Stomach (tissue), 8 donors: ENCODE measurements at regions not wholly inside any gene's neighbourhood (a gene's known extent, or its start where the extent isn't known, plus 50 kb on each side); places are given as distances from the start of the nearest gene placed in this dataset.

Source experiments
- DNase-seq, 2 donors: peaks; one replicate each; pipeline versions ENCODE4 v3.0.0 to v3.0.0-alpha.2; 2013 to 2019
- H3K27ac ChIP-seq, 5 donors: fragments of 200-600 bp in 4 of 5; sonication (generic) in 4 of 5; one replicate each; pipeline ENCODE4 v1.5.1; 2013 to 2019; ENCODE audit warnings: mild to moderate bottlenecking in 1 of 5, moderate library complexity in 1 of 5
- H3K27me3 ChIP-seq, 3 donors: fragments of 200-600 bp; sonication (generic); one replicate each; pipeline ENCODE4 v1.5.1; 2017 to 2019; ENCODE audit warnings: mixed run types in 1 of 3
- H3K36me3 ChIP-seq, 4 donors: fragments of 200-600 bp; sonication (generic); 1 replicate in 3 of 4; 2 replicates in 1 of 4; pipeline ENCODE4 v1.5.1; 2016 to 2019
- H3K4me1 ChIP-seq, 4 donors: fragments of 200-600 bp; sonication (generic); one replicate each; pipeline ENCODE4 v1.5.1; 2016 to 2019
- H3K4me3 ChIP-seq, 4 donors: fragments of 200-600 bp; sonication (generic) in 3 of 4; one replicate each; pipeline ENCODE4 v1.5.1; 2016 to 2019; ENCODE audit warnings: mild to moderate bottlenecking in 1 of 4
- H3K9me3 ChIP-seq, 4 donors: fragments of 200-600 bp; sonication (generic); one replicate each; pipeline ENCODE4 v1.5.1; 2016 to 2019
- CTCF ChIP-seq, 7 experiments: fragments of 450-650 bp in 4 of 7; fragments of 200-600 bp in 3 of 7; sonication (generic) in 3 of 7; IDR thresholded peaks; one replicate each; pipeline ENCODE4 v1.5.1; 2016 to 2019; ENCODE audit warnings: antibody characterized with exemption in 7 of 7, control low read depth in 2 of 7, mild to moderate bottlenecking in 1 of 7
- EP300 ChIP-seq: sonication (generic); formaldehyde crosslinking; IDR thresholded peaks from one replicate; pipeline ENCODE4 v1.6.1; 2017; ENCODE audit warnings: antibody characterized with exemption
- POLR2A ChIP-seq, 4 donors: fragments of 450-650 bp; IDR thresholded peaks; one replicate each; pipeline ENCODE4 v1.6.1; 2016; ENCODE audit warnings: antibody characterized with exemption in 4 of 4, control low read depth in 2 of 4, mild to moderate bottlenecking in 1 of 4, moderate library complexity in 1 of 4
- POLR2AphosphoS5 ChIP-seq, 3 donors: sonication (generic); formaldehyde crosslinking; IDR thresholded peaks; one replicate each; pipeline ENCODE4 v1.6.1; 2016; ENCODE audit warnings: antibody characterized with exemption in 3 of 3
- WGBS, 5 donors: extraction: QIAGEN DNeasy Blood & Tissue Kit in 3 of 5; methylation state at CpG; one replicate each; pipeline versions ENCODE4 v1.1.5 to v1.1.7; 2013 to 2018; 5-methylcytosine and 5-hydroxymethylcytosine counted together
- intact Hi-C: fragments of 100-400 bp; cut with DNase I; formaldehyde crosslinking; loops from one replicate; pipeline ENCODE4 v1.15.1; 2023; ENCODE audit warnings: low total_unique reads
- donor health status: healthy with polysubstance abuse.
- donor health status: Bipolar disorder and iron deficiency.
- donor health status: healthy.

GRCh38 chr1:101136739-101137138 lies 100.1 kb upstream of the S1PR1 start:
- Histone ChIP-seq H3K27ac (no peak overlapping the region), H3K27me3 (no peaks in the 10 kb centered on the region), H3K36me3 (no peaks in the 10 kb centered on the region), H3K9me3 (no peaks in the 10 kb centered on the region), H3K4me3 (no peak overlapping the region), H3K4me1 (peaks cover 4 to 18% (median 10%) of the 10 kb centered on the region in 4 donors)
- TF ChIP-seq EP300 (no peak), CTCF (IDR thresholded peaks at IDR 0.05) (no peak), POLR2AphosphoS5 (IDR thresholded peaks at IDR 0.05) (no peak), POLR2A (IDR thresholded peaks at IDR 0.05) (no peak)
- DNase-seq: peak in 1 of 2 donors; percentile 47
- 4 to 25% (median 15%) methylated on average over 1 of the region's 1 CpG for WGBS, 5 donors
- intact Hi-C loops: no loop called here

- H3K4me3 ChIP-seq: no peak overlapping the region
- no peaks in the 10 kb centered on the region for H3K27me3 ChIP-seq
- TF ChIP-seq EP300 (no peak), POLR2A (IDR thresholded peaks at IDR 0.05) (no peak), CTCF (IDR thresholded peaks at IDR 0.05) (no peak), POLR2AphosphoS5 (IDR thresholded peaks at IDR 0.05) (no peak)
- WGBS, 5 donors: 28 to 38% (median 32%) methylated on average over 3 of the region's 3 CpGs
- H3K9me3 ChIP-seq: no peaks in the 10 kb centered on the region
- peaks cover 4 to 18% (median 10%) of the 10 kb centered on the region in 4 donors for H3K4me1 ChIP-seq
- H3K36me3 ChIP-seq: no peaks in the 10 kb centered on the region
- H3K27ac ChIP-seq: no peak overlapping the region
- DNase-seq: no peak
- intact Hi-C loops: no loop called here
Measured at GRCh38 chr1:101136271-101136670, 100.5 kb upstream of the S1PR1 start.

DNA sequence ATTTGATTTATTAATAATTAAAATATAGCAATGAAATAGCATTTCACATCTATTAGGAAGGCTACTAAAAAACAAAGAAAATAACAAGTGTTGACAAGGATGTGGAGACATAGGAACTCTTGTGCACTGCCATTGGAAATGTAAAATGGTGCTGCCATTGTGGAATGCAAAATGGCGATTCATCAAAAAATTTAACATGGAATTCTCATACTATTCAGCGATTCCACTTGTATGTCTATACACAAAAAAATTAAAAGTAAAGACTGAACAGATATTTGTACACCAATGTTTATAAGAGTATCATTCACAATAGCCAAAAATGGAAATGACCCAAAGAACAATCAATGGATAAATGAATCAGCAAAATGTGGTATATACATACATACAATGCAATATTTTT lies 101.3 kb upstream of the S1PR1 start:
- Histone ChIP-seq H3K4me3 (no peak overlapping the region), H3K27me3 (no peaks in the 10 kb centered on the region), H3K36me3 (no peaks in the 10 kb centered on the region), H3K9me3 (no peaks in the 10 kb centered on the region), H3K4me1 (peaks cover 4 to 18% (median 10%) of the 10 kb centered on the region in 4 donors), H3K27ac (no peak overlapping the region)
- no peak for DNase-seq
- no peak for TF ChIP-seq POLR2AphosphoS5 (IDR thresholded peaks at IDR 0.05)
- no peak for TF ChIP-seq POLR2A (IDR thresholded peaks at IDR 0.05)
- TF ChIP-seq EP300: no peak
- no peak for TF ChIP-seq CTCF (IDR thresholded peaks at IDR 0.05)
- intact Hi-C loops: no loop called here
- 90 to 100% (median 98%) methylated on average over 2 of the region's 2 CpGs for WGBS, 5 donors

GRCh38 chr1:101131239-101131843 lies 105.5 kb upstream of the S1PR1 start:
- no peak for TF ChIP-seq CTCF (IDR thresholded peaks at IDR 0.05)
- no peak for TF ChIP-seq POLR2AphosphoS5 (IDR thresholded peaks at IDR 0.05)
- TF ChIP-seq EP300: no peak
- no peak for TF ChIP-seq POLR2A (IDR thresholded peaks at IDR 0.05)
- H3K9me3 ChIP-seq: no peaks in the 10 kb centered on the region
- H3K4me1 ChIP-seq: peaks cover 0 to 5% (median 2%) of the 10 kb centered on the region in 4 donors
- H3K4me3 ChIP-seq: no peak overlapping the region
- H3K36me3 ChIP-seq: no peaks in the 10 kb centered on the region
- H3K27me3 ChIP-seq: no peaks in the 10 kb centered on the region
- DNase-seq: no peak
- WGBS, 5 donors: 92 to 100% (median 100%) methylated on average over 1 of the region's 1 CpG
- H3K27ac ChIP-seq: no peak overlapping the region
- intact Hi-C loops: no loop called here
